ENCODE measurements at regions not wholly inside any gene's neighbourhood (a gene's known extent, or its start where the extent isn't known, plus 50 kb on each side); places are given as distances from the start of the nearest gene placed in this dataset.

- TF ChIP-seq CTCF (IDR thresholded peaks at IDR 0.05; ENCODE audit: insufficient read depth, low read depth, low read length), result no peak
- no peak overlapping the region for H3K4me3 ChIP-seq (ENCODE audit: low read depth, low read length)
- DNase-seq (ENCODE audit: low read depth), result no peak
Observed at GRCh38 chr2:161020437-161020836, 139.8 kb upstream of the TANK start.

- TF ChIP-seq CTCF (IDR thresholded peaks at IDR 0.05; ENCODE audit: insufficient read depth, low read depth, low read length), result no peak
- no peak overlapping the region for H3K4me3 ChIP-seq (ENCODE audit: low read depth, low read length)
- DNase-seq (ENCODE audit: low read depth), result no peak
Observed at GRCh38 chr2:161028581-161028980, 131.6 kb upstream of the TANK start.

DNA sequence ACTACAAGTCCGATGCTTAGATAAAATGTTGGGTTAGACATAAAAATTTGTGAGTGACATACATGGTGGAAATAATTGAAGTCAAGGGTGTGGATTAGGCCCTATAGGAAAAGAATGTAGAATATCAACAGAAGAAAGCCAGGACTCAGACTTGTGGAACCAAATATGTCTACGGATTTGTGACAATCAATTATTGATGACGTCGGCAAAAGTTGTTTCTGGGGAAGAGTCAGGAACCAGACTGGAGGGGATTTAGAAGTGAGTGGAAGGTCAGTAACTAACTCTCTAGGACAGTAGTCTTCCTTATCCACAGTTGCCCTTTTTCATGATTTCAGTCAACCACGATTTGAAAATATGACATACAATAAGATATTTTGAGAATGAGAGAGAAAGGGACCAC lies 130.9 kb upstream of the TANK start:
- TF ChIP-seq CTCF (IDR thresholded peaks at IDR 0.05; ENCODE audit: insufficient read depth, low read depth, low read length), result no peak
- no peak for DNase-seq (ENCODE audit: low read depth)

GRCh38 chr2:161030260-161031063 lies 129.8 kb upstream of the TANK start:
- H3K4me3 ChIP-seq (ENCODE audit: low read depth, low read length), result no peak overlapping the region
- no peak for TF ChIP-seq CTCF (IDR thresholded peaks at IDR 0.05; ENCODE audit: insufficient read depth, low read depth, low read length)
- DNase-seq (ENCODE audit: low read depth), result peak; percentile 98

More for the DNA sequence above, 130.9 kb upstream of the TANK start:
- no peak overlapping the region for H3K4me3 ChIP-seq (ENCODE audit: low read depth, low read length)

GRCh38 chr2:161031511-161031910 lies 128.7 kb upstream of the TANK start:
- peak; percentile 36 for DNase-seq (ENCODE audit: low read depth)
- TF ChIP-seq CTCF (IDR thresholded peaks at IDR 0.05; ENCODE audit: insufficient read depth, low read depth, low read length), result no peak
- H3K4me3 ChIP-seq (ENCODE audit: low read depth, low read length), result no peak overlapping the region

DNA sequence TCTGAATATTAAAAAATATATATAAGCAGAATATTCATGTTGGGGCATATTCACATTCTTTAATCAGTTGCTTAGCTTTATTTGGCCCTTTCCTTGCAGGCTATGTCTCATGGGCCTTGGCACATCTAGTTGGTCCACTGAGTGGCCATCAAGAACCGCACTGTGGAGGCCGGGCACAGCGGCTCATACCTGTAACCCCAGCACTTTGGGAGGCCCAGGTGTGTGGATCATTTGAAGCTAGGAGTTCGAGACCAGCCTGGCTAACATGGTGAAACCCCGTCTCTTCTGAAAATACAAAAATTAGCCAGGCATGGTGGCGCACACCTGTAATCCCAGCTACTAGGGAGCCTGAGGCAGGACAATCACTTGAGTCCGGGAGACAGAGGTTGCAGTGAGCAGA lies 127.6 kb upstream of the TANK start:
- TF ChIP-seq CTCF (IDR thresholded peaks at IDR 0.05; ENCODE audit: insufficient read depth, low read depth, low read length), result no peak
- H3K4me3 ChIP-seq (ENCODE audit: low read depth, low read length), result no peak overlapping the region
- DNase-seq (ENCODE audit: low read depth), result no peak
